GM18867 (cell line): ENCODE measurements at regions not wholly inside any gene's neighbourhood (a gene's known extent, or its start where the extent isn't known, plus 50 kb on each side); places are given as distances from the start of the nearest gene placed in this dataset.

Source experiments
- ATAC-seq: cut with Tn5 transposase; IDR thresholded peaks from one replicate; pipeline ENCODE4 v1.9.1; 2021; ENCODE audit warnings: mild to moderate bottlenecking, moderate library complexity; ENCODE audit not compliant: unreplicated experiment

GRCh38 chr1:113219377-113219776 is 146.4 kb downstream of the LRIG2 start:
- no peak for ATAC-seq

- no peak for ATAC-seq
Observed at GRCh38 chr1:113219828-113220227, 146.8 kb downstream of the LRIG2 start.

GRCh38 chr1:113223040-113223439 is 150.0 kb downstream of the LRIG2 start:
- no peak for ATAC-seq

- no peak for ATAC-seq
Observed at GRCh38 chr1:113223546-113223945, 150.5 kb downstream of the LRIG2 start.

- ATAC-seq: peak; percentile 80
Observed at GRCh38 chr1:113226148-113226547, 153.2 kb downstream of the LRIG2 start.

- ATAC-seq: no peak
Observed at GRCh38 chr1:113231866-113232265, 158.4 kb upstream of the MAGI3 start.

- no peak for ATAC-seq
Observed at GRCh38 chr1:113233441-113233840, 156.9 kb upstream of the MAGI3 start.

- no peak for ATAC-seq
Observed at GRCh38 chr1:113241237-113241636, 149.1 kb upstream of the MAGI3 start.

GRCh38 chr1:113242481-113242880 is 147.8 kb upstream of the MAGI3 start:
- no peak for ATAC-seq

- ATAC-seq: no peak
Observed at GRCh38 chr1:113243529-113243928, 146.8 kb upstream of the MAGI3 start.

- ATAC-seq: no peak
Observed at GRCh38 chr1:113244112-113244820, 146.0 kb upstream of the MAGI3 start.

GRCh38 chr1:113245252-113245651 is 145.1 kb upstream of the MAGI3 start:
- no peak for ATAC-seq

- no peak for ATAC-seq
Observed at GRCh38 chr1:113246929-113247328, 143.4 kb upstream of the MAGI3 start.

- ATAC-seq: no peak
Observed at GRCh38 chr1:113247355-113247754, 143.0 kb upstream of the MAGI3 start.

GRCh38 chr1:113247782-113248181 is 142.5 kb upstream of the MAGI3 start:
- no peak for ATAC-seq

- ATAC-seq: no peak
Observed at GRCh38 chr1:113248494-113248893, 141.8 kb upstream of the MAGI3 start.

- no peak for ATAC-seq
Observed at GRCh38 chr1:113250161-113250560, 140.2 kb upstream of the MAGI3 start.

GRCh38 chr1:113252166-113252565 is 138.1 kb upstream of the MAGI3 start:
- no peak for ATAC-seq

- no peak for ATAC-seq
Observed at GRCh38 chr1:113253187-113253586, 137.1 kb upstream of the MAGI3 start.

- no peak for ATAC-seq
Observed at GRCh38 chr1:113253590-113253989, 136.7 kb upstream of the MAGI3 start.

GRCh38 chr1:113255038-113255719 is 135.1 kb upstream of the MAGI3 start:
- no peak for ATAC-seq

- ATAC-seq: no peak
Observed at GRCh38 chr1:113255720-113256347, 134.5 kb upstream of the MAGI3 start.
